ENCODE measurements at regions not wholly inside any gene's neighbourhood (a gene's known extent, or its start where the extent isn't known, plus 50 kb on each side); places are given as distances from the start of the nearest gene placed in this dataset.
"Not testable (repeated sequence)": the region's sequence is repeated elsewhere in the genome, so short reads cannot be mapped to it uniquely, and the experiment has no call there.

GRCh38 chr9:38185647-38186403 lies 116.8 kb upstream of the SHB start:
- DNase-seq (ENCODE audit: low spot score): no peak

GRCh38 chr9:38183994-38184568 lies 115.1 kb upstream of the SHB start:
- DNase-seq (ENCODE audit: low spot score): no peak

GRCh38 chr9:38182321-38182720 lies 113.3 kb upstream of the SHB start:
- DNase-seq (ENCODE audit: low spot score): no peak

- DNase-seq (ENCODE audit: low spot score): no peak
Observed at GRCh38 chr9:38181866-38182265, 112.8 kb upstream of the SHB start.

- DNase-seq (ENCODE audit: low spot score): no peak
Observed at GRCh38 chr9:38181232-38181631, 112.2 kb upstream of the SHB start.

GRCh38 chr9:38180656-38181055 lies 111.6 kb upstream of the SHB start:
- no peak for DNase-seq (ENCODE audit: low spot score)

- DNase-seq (ENCODE audit: low spot score): no peak
Observed at GRCh38 chr9:38179965-38180364, 110.9 kb upstream of the SHB start.

GRCh38 chr9:38178237-38178636 lies 109.2 kb upstream of the SHB start:
- no peak for DNase-seq (ENCODE audit: low spot score)

GRCh38 chr9:38177680-38178079 lies 108.7 kb upstream of the SHB start:
- no peak for DNase-seq (ENCODE audit: low spot score)

- no peak for DNase-seq (ENCODE audit: low spot score)
Observed at GRCh38 chr9:38176251-38176650, 107.2 kb upstream of the SHB start.

- no peak for DNase-seq (ENCODE audit: low spot score)
Observed at GRCh38 chr9:38175423-38175822, 106.4 kb upstream of the SHB start.

GRCh38 chr9:38172586-38172985 lies 103.6 kb upstream of the SHB start:
- no peak for DNase-seq (ENCODE audit: low spot score)

- no peak for DNase-seq (ENCODE audit: low spot score)
Observed at GRCh38 chr9:38171926-38172325, 102.9 kb upstream of the SHB start.

GRCh38 chr9:38171538-38171884 lies 102.5 kb upstream of the SHB start:
- DNase-seq (ENCODE audit: low spot score): no peak

GRCh38 chr9:38170763-38171537 lies 101.9 kb upstream of the SHB start:
- DNase-seq (ENCODE audit: low spot score): not testable (repeated sequence)

- DNase-seq (ENCODE audit: low spot score): not testable (repeated sequence)
Observed at GRCh38 chr9:38170155-38170554, 101.1 kb upstream of the SHB start.

- no peak for DNase-seq (ENCODE audit: low spot score)
Observed at GRCh38 chr9:38166501-38166900, 97.5 kb upstream of the SHB start.

GRCh38 chr9:38164659-38165221 lies 95.7 kb upstream of the SHB start:
- DNase-seq (ENCODE audit: low spot score): no peak

- DNase-seq (ENCODE audit: low spot score): no peak
Observed at GRCh38 chr9:38163518-38163917, 94.5 kb upstream of the SHB start.

GRCh38 chr9:38162332-38163211 lies 93.5 kb upstream of the SHB start:
- no peak for DNase-seq (ENCODE audit: low spot score)

- DNase-seq (ENCODE audit: low spot score): peak; percentile 79
Observed at GRCh38 chr9:38160613-38161215, 91.7 kb upstream of the SHB start.

GRCh38 chr9:38159599-38159998 lies 90.6 kb upstream of the SHB start:
- peak; percentile 17 for DNase-seq (ENCODE audit: low spot score)

Data from ecto neural progenitor cell (in vitro differentiated cells).